HG02870 (cell line): ENCODE measurements at regions not wholly inside any gene's neighbourhood (a gene's known extent, or its start where the extent isn't known, plus 50 kb on each side); places are given as distances from the start of the nearest gene placed in this dataset.
A peak's percentile ranks its signal among the peaks of the same experiment; 100 is the strongest.

Experiments used
- ATAC-seq: cut with Tn5 transposase; IDR thresholded peaks from one replicate; pipeline ENCODE4 v1.9.1; 2021; ENCODE audit warnings: mild to moderate bottlenecking, moderate library complexity; ENCODE audit not compliant: unreplicated experiment

GRCh38 chr10:105953056-105953455, 1211.5 kb downstream of the SORCS1 start:
- no peak for ATAC-seq

GRCh38 chr10:105952153-105952552, 1212.4 kb downstream of the SORCS1 start:
- peak; percentile 85 for ATAC-seq

GRCh38 chr10:105950410-105950809, 1214.1 kb downstream of the SORCS1 start:
- peak; percentile 64 for ATAC-seq

- no peak for ATAC-seq
Observed at GRCh38 chr10:105949721-105950120, 1214.8 kb downstream of the SORCS1 start.

GRCh38 chr10:105925045-105925785, 1239.3 kb downstream of the SORCS1 start:
- ATAC-seq, result no peak

- ATAC-seq, result no peak
Observed at GRCh38 chr10:105921348-105921747, 1243.2 kb downstream of the SORCS1 start.

- no peak for ATAC-seq
Observed at GRCh38 chr10:105914432-105914831, 1250.1 kb downstream of the SORCS1 start.

GRCh38 chr10:105908701-105909100, 1255.8 kb downstream of the SORCS1 start:
- ATAC-seq, result no peak

- ATAC-seq, result no peak
Observed at GRCh38 chr10:105885495-105885894, 1244.4 kb downstream of the SORCS3 start.

GRCh38 chr10:105879401-105879800, 1238.3 kb downstream of the SORCS3 start:
- no peak for ATAC-seq

- no peak for ATAC-seq
Observed at GRCh38 chr10:105875050-105875449, 1234.0 kb downstream of the SORCS3 start.

GRCh38 chr10:105872665-105873064, 1231.6 kb downstream of the SORCS3 start:
- ATAC-seq, result no peak

- no peak for ATAC-seq
Observed at GRCh38 chr10:105868935-105869334, 1227.8 kb downstream of the SORCS3 start.

- no peak for ATAC-seq
Observed at GRCh38 chr10:105864854-105865253, 1223.8 kb downstream of the SORCS3 start.

GRCh38 chr10:105857268-105858264, 1216.5 kb downstream of the SORCS3 start:
- ATAC-seq, result no peak

GRCh38 chr10:105855791-105856190, 1214.7 kb downstream of the SORCS3 start:
- no peak for ATAC-seq

- ATAC-seq, result no peak
Observed at GRCh38 chr10:105844676-105845570, 1203.8 kb downstream of the SORCS3 start.

- ATAC-seq, result no peak
Observed at GRCh38 chr10:105844241-105844640, 1203.2 kb downstream of the SORCS3 start.

- ATAC-seq, result no peak
Observed at GRCh38 chr10:105843786-105844185, 1202.7 kb downstream of the SORCS3 start.

- ATAC-seq, result no peak
Observed at GRCh38 chr10:105840288-105840770, 1199.2 kb downstream of the SORCS3 start.

GRCh38 chr10:105838392-105838791, 1197.3 kb downstream of the SORCS3 start:
- ATAC-seq, result no peak
